GM10248 (cell line): ENCODE measurements at regions not wholly inside any gene's neighbourhood (a gene's known extent, or its start where the extent isn't known, plus 50 kb on each side); places are given as distances from the start of the nearest gene placed in this dataset.
"Not testable (repeated sequence)": the region's sequence is repeated elsewhere in the genome, so short reads cannot be mapped to it uniquely, and the experiment has no call there.

ENCODE experiments used
- CTCF ChIA-PET: fragments of 300-600 bp; sonication (Branson Sonifier 250); formaldehyde crosslinking; extraction: SDS; loops from one replicate; lab custom pipeline; 2021; ENCODE audit warnings: antibody characterized with exemption; lab: Yijun Ruan, JAX
- POLR2A ChIA-PET: fragments of 350-650 bp; sonication (Branson Sonifier 250); formaldehyde crosslinking; extraction: SDS; loops from one replicate; lab custom pipeline; 2020; ENCODE audit warnings: antibody characterized with exemption; lab: Yijun Ruan, JAX
- DNase-seq: peaks from one replicate; pipeline ENCODE4 v3.0.0; 2012; ENCODE audit errors: extremely low spot score
- CTCF ChIP-seq: IDR thresholded peaks from 2 replicates; pipeline ENCODE4 v1.5.1; 2012; ENCODE audit warnings: mild to moderate bottlenecking, low read depth; ENCODE audit errors: extremely low read depth, missing control alignments, control extremely low read depth

- ChIA-PET CTCF (no interaction called here), POLR2A (no interaction called here)
- DNase-seq = no peak
- TF ChIP-seq CTCF = no peak
These were observed 116.8 kb upstream of the ZCCHC13 start for GRCh38 chrX:74187211-74187610.

DNA sequence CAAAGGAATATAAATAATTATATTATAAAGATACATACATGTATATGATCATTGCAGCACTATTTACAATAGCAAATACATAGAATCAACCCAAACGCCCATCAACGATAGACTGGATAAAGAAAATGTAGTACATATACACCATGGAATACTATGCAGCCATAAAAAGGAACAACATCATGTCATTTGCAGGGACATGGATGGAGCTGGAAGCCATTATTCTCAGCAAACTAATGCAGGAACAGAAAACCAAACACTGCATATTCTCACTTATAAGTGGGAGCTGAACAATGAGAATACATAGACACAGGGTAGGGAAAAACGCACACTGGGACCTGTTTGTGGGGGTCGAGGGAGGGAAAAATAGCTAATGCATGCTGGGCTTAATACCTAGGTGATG is 120.9 kb upstream of the ZCCHC13 start:
- DNase-seq, POLR2A ChIA-PET, CTCF ChIA-PET: not testable (repeated sequence)

- CTCF ChIA-PET, DNase-seq, POLR2A ChIA-PET: not testable (repeated sequence)
These were observed 122.0 kb upstream of the ZCCHC13 start for GRCh38 chrX:74181976-74182375.

DNA sequence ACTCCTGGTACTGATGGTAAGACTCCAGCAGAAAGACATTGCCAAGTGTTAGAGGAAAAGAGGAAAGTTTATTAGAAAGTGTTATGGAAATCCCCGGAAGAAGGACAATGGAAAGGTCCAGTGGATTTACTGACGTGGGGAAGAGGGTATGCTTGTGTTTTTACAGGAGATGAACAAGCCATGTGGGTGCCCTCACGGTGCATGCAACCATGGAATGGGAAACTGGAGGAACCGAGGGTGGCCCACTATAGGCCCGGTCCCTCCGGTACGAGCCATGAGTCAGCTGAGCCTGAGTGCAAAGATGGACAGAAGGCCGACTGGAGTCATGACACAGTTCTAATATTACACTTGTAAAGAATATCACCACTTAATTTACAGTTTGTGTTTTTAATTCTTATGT is 123.3 kb upstream of the ZCCHC13 start:
- no peak for DNase-seq
- no peak for TF ChIP-seq CTCF
- CTCF ChIA-PET = interaction anchor here (1.0 kb wide), 1 partner anchor 18 kb away, joined by 3 read pairs; no protein-coding TSS in a partner anchor
- POLR2A ChIA-PET = no interaction called here

GRCh38 chrX:74179990-74180389 is 124.0 kb upstream of the ZCCHC13 start:
- CTCF ChIA-PET = no interaction called here

DNA sequence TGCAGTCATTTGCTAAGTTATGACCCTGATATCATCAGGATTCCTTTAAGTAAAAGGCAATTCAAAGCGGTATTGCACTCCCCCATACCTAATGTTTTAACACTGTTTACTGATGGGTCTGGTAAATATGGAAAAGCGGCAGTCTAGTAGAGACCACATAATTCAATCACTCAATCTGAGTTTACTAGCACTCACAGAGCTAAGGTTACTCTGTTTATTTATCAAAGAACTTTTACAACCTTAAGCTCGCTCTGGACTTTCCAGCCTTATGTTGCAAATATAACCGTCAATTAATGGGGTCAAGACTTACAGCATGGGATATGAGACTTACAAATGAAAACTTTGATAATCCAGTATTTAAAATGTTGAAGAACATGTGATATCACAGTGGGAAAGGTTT is 124.5 kb upstream of the ZCCHC13 start:
- ChIA-PET CTCF (no interaction called here), POLR2A (no interaction called here)
- TF ChIP-seq CTCF = no peak
- DNase-seq = no peak

More at GRCh38 chrX:74179990-74180389, 124.0 kb upstream of the ZCCHC13 start:
- no peak for DNase-seq
- POLR2A ChIA-PET = no interaction called here
- no peak for TF ChIP-seq CTCF

GRCh38 chrX:74179071-74179470 is 124.9 kb upstream of the ZCCHC13 start:
- ChIA-PET CTCF (no interaction called here), POLR2A (no interaction called here)
- TF ChIP-seq CTCF = no peak
- DNase-seq = no peak

- POLR2A ChIA-PET = no interaction called here
- no peak for TF ChIP-seq CTCF
These were observed 125.4 kb upstream of the ZCCHC13 start for GRCh38 chrX:74178536-74178935.

More at GRCh38 chrX:74178536-74178935, 125.4 kb upstream of the ZCCHC13 start:
- CTCF ChIA-PET = no interaction called here
- no peak for DNase-seq
